Activated CD8-positive, alpha-beta T cell treated with anti-CD3 and anti-CD28 coated beads for 36 hours (primary cell): ENCODE measurements at regions not wholly inside any gene's neighbourhood (a gene's known extent, or its start where the extent isn't known, plus 50 kb on each side); places are given as distances from the start of the nearest gene placed in this dataset.

ENCODE experiments used
- ATAC-seq: fragments of 200-7000 bp; cut with Tn5 transposase; one replicate; pipeline ENCODE4 v1.10.0; 2021; ENCODE audit warnings: mild to moderate bottlenecking, moderate library complexity
- CTCF ChIA-PET: fragments of 350-600 bp; sonication (Branson Sonifier 250); formaldehyde crosslinking; loops from one replicate; lab custom pipeline; 2021; ENCODE audit warnings: antibody characterized with exemption; lab: Charles Lee
- POLR2A ChIA-PET: fragments of 350-600 bp; sonication (Branson Sonifier 250); formaldehyde crosslinking; loops from one replicate; lab custom pipeline; 2021; ENCODE audit warnings: antibody characterized with exemption; lab: Charles Lee
- DNase-seq: peaks from one replicate; pipeline ENCODE4 v3.0.0-alpha.2; 2020
- H3K27ac Mint-ChIP-seq: one replicate; pipeline ENCODE4 v1.8.0; 2021; ENCODE audit warnings: mild to moderate bottlenecking, mixed read lengths
- H3K27me3 Mint-ChIP-seq: one replicate; pipeline ENCODE4 v1.8.0; 2021; ENCODE audit warnings: mixed read lengths
- H3K36me3 Mint-ChIP-seq: one replicate; pipeline ENCODE4 v1.8.0; 2021; ENCODE audit warnings: low read depth, mixed read lengths
- H3K4me1 Mint-ChIP-seq: one replicate; pipeline ENCODE4 v1.8.0; 2021; ENCODE audit warnings: low read depth, mixed read lengths
- H3K4me3 Mint-ChIP-seq: one replicate; pipeline ENCODE4 v1.8.0; 2021; ENCODE audit warnings: mild to moderate bottlenecking, moderate library complexity, mixed read lengths
- H3K9me3 Mint-ChIP-seq: one replicate; pipeline ENCODE4 v1.8.0; 2021; ENCODE audit warnings: mixed read lengths
- CTCF ChIP-seq: fragments of 200-600 bp; IDR thresholded peaks from one replicate; pipeline ENCODE4 v1.8.0; 2022; ENCODE audit warnings: antibody characterized with exemption, mild to moderate bottlenecking
- intact Hi-C: fragments of 100-400 bp; cut with micrococcal nuclease; formaldehyde crosslinking; loops from one replicate; pipeline ENCODE4 v1.10.0; 2022

DNA sequence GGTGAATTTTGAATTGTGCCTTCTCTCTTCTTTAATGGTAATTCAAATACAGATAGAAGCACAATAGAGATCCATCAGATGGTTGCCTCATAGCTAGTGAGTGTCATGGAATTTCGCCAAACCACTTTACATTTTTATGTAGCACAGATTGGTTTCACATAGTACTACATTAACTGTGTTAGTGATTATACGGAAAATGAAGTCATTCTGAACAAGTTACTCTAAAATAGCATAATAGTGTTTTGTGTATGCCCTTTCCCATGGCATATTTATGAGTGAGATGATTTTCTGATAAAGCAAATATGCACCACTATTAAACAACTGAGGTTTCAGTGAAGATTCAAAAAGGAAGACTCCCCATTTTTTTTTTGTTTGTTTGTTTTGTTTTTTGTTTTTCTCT lies 1623.5 kb downstream of the PCDH9 start:
- Mint-ChIP-seq H3K4me3 (no peak overlapping the region), H3K4me1 (no peaks in the 10 kb centered on the region), H3K27ac (no peak overlapping the region), H3K27me3 (no peaks in the 10 kb centered on the region), H3K36me3 (no peaks in the 10 kb centered on the region), H3K9me3 (peaks cover 10% of the 10 kb centered on the region)
- TF ChIP-seq CTCF, result no peak
- ChIA-PET POLR2A (no interaction called here), CTCF (no interaction called here)
- ATAC-seq (no peak), DNase-seq (no peak)
- intact Hi-C loops, result no loop called here

DNA sequence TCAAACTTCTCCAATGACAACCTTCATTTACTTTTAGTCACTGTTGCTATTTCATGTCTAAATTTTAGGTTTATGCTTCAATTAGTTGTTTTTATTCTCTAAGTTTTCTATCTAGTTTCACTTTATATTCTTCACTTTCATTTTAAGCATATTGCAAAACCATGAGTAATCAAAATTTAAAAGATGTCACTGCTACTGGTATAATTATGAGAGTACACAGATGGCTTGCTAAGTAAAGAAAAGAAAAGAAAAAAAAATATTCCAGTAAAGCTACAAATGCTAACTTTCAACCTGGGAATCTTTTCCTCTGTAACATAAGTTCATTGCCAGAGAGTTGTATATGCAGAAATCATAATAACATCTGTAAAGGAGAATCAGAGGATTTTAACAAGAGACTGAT lies 1624.7 kb downstream of the PCDH9 start:
- POLR2A ChIA-PET, result no interaction called here
- ATAC-seq (no peak), DNase-seq (no peak)
- H3K9me3 Mint-ChIP-seq, result peaks cover 13% of the 10 kb centered on the region
- H3K4me3 Mint-ChIP-seq, result no peak overlapping the region
- H3K27me3 Mint-ChIP-seq, result no peaks in the 10 kb centered on the region
- H3K4me1 Mint-ChIP-seq, result no peaks in the 10 kb centered on the region
- TF ChIP-seq CTCF, result no peak
- no peaks in the 10 kb centered on the region for H3K36me3 Mint-ChIP-seq
- H3K27ac Mint-ChIP-seq, result no peak overlapping the region
- CTCF ChIA-PET, result no interaction called here
- intact Hi-C loops, result no loop called here

DNA sequence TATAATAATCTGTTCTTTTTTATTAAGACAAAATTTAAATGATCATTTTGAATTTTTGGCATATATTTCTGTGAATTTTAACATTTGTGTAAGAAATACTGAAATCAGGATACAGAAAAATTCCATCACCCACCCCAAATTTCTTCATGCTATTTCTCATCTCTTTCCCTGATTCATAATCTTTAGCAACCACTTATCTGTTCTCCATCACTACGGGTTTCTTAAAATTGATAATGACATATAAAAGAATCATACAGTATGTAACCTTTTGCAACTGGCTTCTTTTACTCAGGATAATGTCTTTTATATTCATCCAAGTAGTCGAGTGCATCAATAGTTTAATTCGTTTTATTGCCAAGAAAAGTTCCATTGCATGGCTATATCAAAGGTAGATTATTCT lies 1627.0 kb downstream of the PCDH9 start:
- intact Hi-C loops, result no loop called here
- peaks cover 13% of the 10 kb centered on the region for H3K9me3 Mint-ChIP-seq
- no peaks in the 10 kb centered on the region for H3K36me3 Mint-ChIP-seq
- no peaks in the 10 kb centered on the region for H3K4me1 Mint-ChIP-seq
- no peak overlapping the region for H3K27ac Mint-ChIP-seq
- ChIA-PET CTCF (no interaction called here), POLR2A (no interaction called here)
- no peak for TF ChIP-seq CTCF
- DNase-seq (no peak), ATAC-seq (no peak)
- H3K4me3 Mint-ChIP-seq, result no peak overlapping the region
- no peaks in the 10 kb centered on the region for H3K27me3 Mint-ChIP-seq

- Mint-ChIP-seq H3K4me3 (no peak overlapping the region), H3K27ac (no peak overlapping the region), H3K9me3 (peaks cover 13% of the 10 kb centered on the region), H3K36me3 (no peaks in the 10 kb centered on the region), H3K4me1 (no peaks in the 10 kb centered on the region), H3K27me3 (no peaks in the 10 kb centered on the region)
- POLR2A ChIA-PET, result no interaction called here
- DNase-seq (no peak), ATAC-seq (no peak)
- CTCF ChIA-PET, result no interaction called here
- intact Hi-C loops, result no loop called here
- TF ChIP-seq CTCF, result no peak
Measured at GRCh38 chr13:65601855-65602254, 1628.3 kb downstream of the PCDH9 start.

GRCh38 chr13:65600702-65601101 lies 1629.4 kb downstream of the PCDH9 start:
- Mint-ChIP-seq H3K36me3 (no peaks in the 10 kb centered on the region), H3K4me1 (no peaks in the 10 kb centered on the region), H3K4me3 (no peak overlapping the region), H3K27ac (no peak overlapping the region), H3K27me3 (no peaks in the 10 kb centered on the region), H3K9me3 (peaks cover 13% of the 10 kb centered on the region)
- TF ChIP-seq CTCF, result no peak
- ATAC-seq, result no peak
- CTCF ChIA-PET, result interaction anchor here (0.6 kb wide), 1 partner anchor 389 kb away, joined by 3 read pairs; no protein-coding TSS in a partner anchor
- no peak for DNase-seq
- POLR2A ChIA-PET, result no interaction called here
- intact Hi-C loops, result no loop called here
